MM.1S (cell line): ENCODE measurements at regions not wholly inside any gene's neighbourhood (a gene's known extent, or its start where the extent isn't known, plus 50 kb on each side); places are given as distances from the start of the nearest gene placed in this dataset.

Experiments
- DNase-seq: peaks from one replicate; pipeline ENCODE4 v3.0.0-alpha.2; 2015
- H2AFZ ChIP-seq: fragments of 300-600 bp; sonication (generic); 2 replicates; pipeline ENCODE4 v1.6.0; 2016; ENCODE audit warnings: antibody characterized with exemption, low read length
- H3F3A ChIP-seq: fragments of 300-600 bp; sonication (generic); 2 replicates; pipeline ENCODE4 v1.6.1; 2016; ENCODE audit warnings: mild to moderate bottlenecking, antibody characterized with exemption, low read length, moderate library complexity, mixed read lengths; ENCODE audit not compliant: insufficient read depth
- H3K27ac ChIP-seq: fragments of 300-600 bp; sonication (generic); 2 replicates; pipeline ENCODE4 v1.5.1; 2016; ENCODE audit warnings: mild to moderate bottlenecking, low read length
- H3K27me3 ChIP-seq: fragments of 300-600 bp; sonication (generic); replicated peaks from 2 replicates; pipeline ENCODE4 v1.6.0; 2016; ENCODE audit warnings: low read length; ENCODE audit not compliant: insufficient read depth
- H3K36me3 ChIP-seq: fragments of 300-600 bp; sonication (generic); replicated peaks from 2 replicates; pipeline ENCODE4 v1.6.1; 2016; ENCODE audit warnings: mild to moderate bottlenecking, low read length, mixed read lengths; ENCODE audit not compliant: insufficient read depth
- H3K4me1 ChIP-seq: fragments of 300-600 bp; sonication (generic); 2 replicates; pipeline ENCODE4 v1.6.1; 2016; ENCODE audit warnings: low read length, mixed read lengths
- H3K4me2 ChIP-seq: fragments of 300-600 bp; sonication (generic); 2 replicates; pipeline ENCODE4 v1.6.0; 2016; ENCODE audit warnings: low read depth, low read length
- H3K4me3 ChIP-seq: fragments of 300-600 bp; sonication (generic); 2 replicates; pipeline ENCODE4 v1.5.1; 2016; ENCODE audit warnings: low read length, mixed read lengths
- H3K79me2 ChIP-seq: fragments of 300-600 bp; sonication (generic); 2 replicates; pipeline ENCODE4 v1.6.1; 2016; ENCODE audit warnings: mixed run types, low read length, mixed read lengths
- H3K9ac ChIP-seq: fragments of 300-600 bp; sonication (generic); 2 replicates; pipeline ENCODE4 v1.6.1; 2016; ENCODE audit warnings: low read length, mixed read lengths
- H3K9me2 ChIP-seq: fragments of 300-600 bp; sonication (generic); replicated peaks from 2 replicates; pipeline ENCODE4 v1.6.1; 2016; ENCODE audit warnings: mild to moderate bottlenecking, low read length, mixed read lengths; ENCODE audit not compliant: insufficient read depth
- H3K9me3 ChIP-seq: fragments of 300-600 bp; sonication (generic); replicated peaks from 2 replicates; pipeline ENCODE4 v1.6.1; 2016; ENCODE audit warnings: mild to moderate bottlenecking, low read length, mixed read lengths; ENCODE audit not compliant: insufficient read depth
- H4K20me1 ChIP-seq: fragments of 300-600 bp; sonication (generic); 2 replicates; pipeline ENCODE4 v1.6.1; 2016; ENCODE audit warnings: mild to moderate bottlenecking, low read length, moderate library complexity, mixed read lengths; ENCODE audit not compliant: insufficient read depth
- CTCF ChIP-seq: fragments of 300-600 bp; sonication (generic); IDR thresholded peaks from 2 replicates; pipeline ENCODE4 v1.5.1; 2016; ENCODE audit warnings: antibody characterized with exemption, low read length, mixed read lengths
- EZH2 ChIP-seq: fragments of 300-600 bp; sonication (generic); optimal IDR thresholded peaks from 2 replicates; pipeline ENCODE3; 2017; ENCODE audit warnings: low read depth, mild to moderate bottlenecking, antibody characterized with exemption, low read length, mixed read lengths
- EZH2phosphoT487 ChIP-seq: fragments of 300-600 bp; sonication (generic); IDR thresholded peaks from 2 replicates; pipeline ENCODE4 v1.6.1; 2018; ENCODE audit warnings: antibody characterized with exemption, low read length

- H3K79me2 ChIP-seq: no peaks in the 10 kb centered on the region
- H3K4me1 ChIP-seq: no peaks in the 10 kb centered on the region
- no peaks in the 10 kb centered on the region for H3K36me3 ChIP-seq
- no peak overlapping the region for H3K9ac ChIP-seq
- H3K27ac ChIP-seq: no peak overlapping the region
- no peak overlapping the region for H3K4me3 ChIP-seq
- no peak overlapping the region for H2AFZ ChIP-seq
- no peaks in the 10 kb centered on the region for H4K20me1 ChIP-seq
- H3K4me2 ChIP-seq: no peak overlapping the region
- TF ChIP-seq CTCF: no peak
- TF ChIP-seq EZH2phosphoT487: no peak
- TF ChIP-seq EZH2: no peak
- no peaks in the 10 kb centered on the region for H3K9me2 ChIP-seq
- no peaks in the 10 kb centered on the region for H3K9me3 ChIP-seq
- H3K27me3 ChIP-seq: no peaks in the 10 kb centered on the region
- no peaks in the 10 kb centered on the region for H3F3A ChIP-seq
- no peak for DNase-seq
These were observed 974.9 kb downstream of the RPA4 start for GRCh38 chrX:97858592-97858991.

DNA sequence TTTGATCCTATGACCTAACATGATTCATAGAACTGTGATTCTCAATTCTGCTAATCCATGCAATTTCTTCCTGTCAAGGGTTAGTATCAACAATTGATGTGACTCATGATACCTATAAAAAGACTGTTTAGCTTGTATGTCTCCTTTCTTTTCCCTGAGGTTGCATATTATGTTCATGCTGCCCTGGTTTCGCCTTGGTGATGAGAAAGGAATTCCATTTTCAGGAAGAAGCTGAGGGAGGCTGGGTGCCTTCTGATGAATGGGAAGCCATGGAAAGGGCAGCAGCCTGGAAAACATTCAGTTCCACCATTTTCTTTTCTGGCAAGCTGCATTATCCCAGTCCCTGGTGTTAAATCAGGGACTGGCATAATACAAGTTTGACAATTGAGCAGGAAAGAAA, 976.5 kb downstream of the RPA4 start:
- Histone ChIP-seq H3K27ac (no peak overlapping the region), H4K20me1 (no peaks in the 10 kb centered on the region), H3K9me2 (no peaks in the 10 kb centered on the region), H3K4me3 (no peak overlapping the region), H3F3A (no peaks in the 10 kb centered on the region), H3K79me2 (no peaks in the 10 kb centered on the region), H3K4me2 (no peak overlapping the region), H3K9me3 (no peaks in the 10 kb centered on the region), H2AFZ (no peak overlapping the region), H3K36me3 (no peaks in the 10 kb centered on the region), H3K4me1 (no peaks in the 10 kb centered on the region), H3K9ac (no peak overlapping the region), H3K27me3 (no peaks in the 10 kb centered on the region)
- no peak for DNase-seq
- TF ChIP-seq EZH2 (no peak), EZH2phosphoT487 (no peak), CTCF (no peak)

GRCh38 chrX:97863261-97863660, 979.6 kb downstream of the RPA4 start:
- Histone ChIP-seq H3K79me2 (no peaks in the 10 kb centered on the region), H3K4me1 (no peaks in the 10 kb centered on the region), H3K9ac (no peak overlapping the region), H3F3A (no peaks in the 10 kb centered on the region), H3K9me3 (no peaks in the 10 kb centered on the region), H3K27me3 (no peaks in the 10 kb centered on the region), H3K9me2 (no peaks in the 10 kb centered on the region), H2AFZ (no peak overlapping the region), H4K20me1 (no peaks in the 10 kb centered on the region), H3K27ac (no peak overlapping the region), H3K4me2 (no peak overlapping the region), H3K36me3 (no peaks in the 10 kb centered on the region), H3K4me3 (no peak overlapping the region)
- TF ChIP-seq CTCF (no peak), EZH2phosphoT487 (no peak), EZH2 (no peak)
- DNase-seq: no peak
